ENCODE measurements at regions not wholly inside any gene's neighbourhood (a gene's known extent, or its start where the extent isn't known, plus 50 kb on each side); places are given as distances from the start of the nearest gene placed in this dataset.

- no peak for TF ChIP-seq POLR2AphosphoS5 (IDR thresholded peaks at IDR 0.05; ENCODE audit: low read depth, low read length)
- TF ChIP-seq, protein P1, sequence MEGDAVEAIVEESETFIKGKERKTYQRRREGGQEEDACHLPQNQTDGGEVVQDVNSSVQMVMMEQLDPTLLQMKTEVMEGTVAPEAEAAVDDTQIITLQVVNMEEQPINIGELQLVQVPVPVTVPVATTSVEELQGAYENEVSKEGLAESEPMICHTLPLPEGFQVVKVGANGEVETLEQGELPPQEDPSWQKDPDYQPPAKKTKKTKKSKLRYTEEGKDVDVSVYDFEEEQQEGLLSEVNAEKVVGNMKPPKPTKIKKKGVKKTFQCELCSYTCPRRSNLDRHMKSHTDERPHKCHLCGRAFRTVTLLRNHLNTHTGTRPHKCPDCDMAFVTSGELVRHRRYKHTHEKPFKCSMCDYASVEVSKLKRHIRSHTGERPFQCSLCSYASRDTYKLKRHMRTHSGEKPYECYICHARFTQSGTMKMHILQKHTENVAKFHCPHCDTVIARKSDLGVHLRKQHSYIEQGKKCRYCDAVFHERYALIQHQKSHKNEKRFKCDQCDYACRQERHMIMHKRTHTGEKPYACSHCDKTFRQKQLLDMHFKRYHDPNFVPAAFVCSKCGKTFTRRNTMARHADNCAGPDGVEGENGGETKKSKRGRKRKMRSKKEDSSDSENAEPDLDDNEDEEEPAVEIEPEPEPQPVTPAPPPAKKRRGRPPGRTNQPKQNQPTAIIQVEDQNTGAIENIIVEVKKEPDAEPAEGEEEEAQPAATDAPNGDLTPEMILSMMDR (IDR thresholded peaks at IDR 0.05) = no peak
- TF ChIP-seq REST (IDR thresholded peaks at IDR 0.05; ENCODE audit: insufficient read depth in 1 of 2, low read depth in 2 of 2, low read length in 1 of 2) = no peak
- no peak for TF ChIP-seq SIN3A (IDR thresholded peaks at IDR 0.05; ENCODE audit: borderline replicate concordance, insufficient read depth, low read depth, low read length)
- no peak for TF ChIP-seq TCF7L2 (IDR thresholded peaks at IDR 0.05; ENCODE audit: low read depth, low read length)
Measured at GRCh38 chr1:239872626-239873025, 219.1 kb upstream of the FMN2 start.
